ENCODE measurements at regions not wholly inside any gene's neighbourhood (a gene's known extent, or its start where the extent isn't known, plus 50 kb on each side); places are given as distances from the start of the nearest gene placed in this dataset.
"Not testable (repeated sequence)": the region's sequence is repeated elsewhere in the genome, so short reads cannot be mapped to it uniquely, and the experiment has no call there.

- no peak for DNase-seq (ENCODE audit: low spot score)
Measured at GRCh38 chr2:226124548-226125011, 675.0 kb downstream of the IRS1 start.

- DNase-seq (ENCODE audit: low spot score): no peak
Measured at GRCh38 chr2:226123300-226123699, 676.3 kb downstream of the IRS1 start.

GRCh38 chr2:226122041-226122440 lies 677.6 kb downstream of the IRS1 start:
- no peak for DNase-seq (ENCODE audit: low spot score)

GRCh38 chr2:226121046-226121738 lies 678.4 kb downstream of the IRS1 start:
- DNase-seq (ENCODE audit: low spot score): no peak

GRCh38 chr2:226118471-226119429 lies 680.9 kb downstream of the IRS1 start:
- no peak for DNase-seq (ENCODE audit: low spot score)

GRCh38 chr2:226117510-226118065 lies 682.0 kb downstream of the IRS1 start:
- DNase-seq (ENCODE audit: low spot score): no peak

GRCh38 chr2:226116346-226116745 lies 683.3 kb downstream of the IRS1 start:
- no peak for DNase-seq (ENCODE audit: low spot score)

GRCh38 chr2:226115832-226116200 lies 683.8 kb downstream of the IRS1 start:
- DNase-seq (ENCODE audit: low spot score): no peak

GRCh38 chr2:226115102-226115831 lies 684.4 kb downstream of the IRS1 start:
- DNase-seq (ENCODE audit: low spot score): peak; percentile 3

- DNase-seq (ENCODE audit: low spot score): no peak
Measured at GRCh38 chr2:226114436-226114835, 685.2 kb downstream of the IRS1 start.

- DNase-seq (ENCODE audit: low spot score): no peak
Measured at GRCh38 chr2:226098861-226099745, 699.6 kb downstream of the NYAP2 start.

GRCh38 chr2:226095058-226095457 lies 695.5 kb downstream of the NYAP2 start:
- DNase-seq (ENCODE audit: low spot score): no peak

GRCh38 chr2:226093364-226093763 lies 693.9 kb downstream of the NYAP2 start:
- no peak for DNase-seq (ENCODE audit: low spot score)

- DNase-seq (ENCODE audit: low spot score): no peak
Measured at GRCh38 chr2:226088366-226088674, 688.8 kb downstream of the NYAP2 start.

GRCh38 chr2:226087505-226088365 lies 688.2 kb downstream of the NYAP2 start:
- no peak for DNase-seq (ENCODE audit: low spot score)

GRCh38 chr2:226087051-226087450 lies 687.5 kb downstream of the NYAP2 start:
- DNase-seq (ENCODE audit: low spot score): no peak

GRCh38 chr2:226086190-226086589 lies 686.7 kb downstream of the NYAP2 start:
- no peak for DNase-seq (ENCODE audit: low spot score)

- DNase-seq (ENCODE audit: low spot score): not testable (repeated sequence)
Measured at GRCh38 chr2:226085425-226085824, 685.9 kb downstream of the NYAP2 start.

- DNase-seq (ENCODE audit: low spot score): no peak
Measured at GRCh38 chr2:226080334-226080733, 680.8 kb downstream of the NYAP2 start.

GRCh38 chr2:226079671-226080181 lies 680.2 kb downstream of the NYAP2 start:
- DNase-seq (ENCODE audit: low spot score): no peak

Measured in kidney capillary endothelial cell (primary cell).